ENCODE measurements at regions not wholly inside any gene's neighbourhood (a gene's known extent, or its start where the extent isn't known, plus 50 kb on each side); places are given as distances from the start of the nearest gene placed in this dataset.

DNA sequence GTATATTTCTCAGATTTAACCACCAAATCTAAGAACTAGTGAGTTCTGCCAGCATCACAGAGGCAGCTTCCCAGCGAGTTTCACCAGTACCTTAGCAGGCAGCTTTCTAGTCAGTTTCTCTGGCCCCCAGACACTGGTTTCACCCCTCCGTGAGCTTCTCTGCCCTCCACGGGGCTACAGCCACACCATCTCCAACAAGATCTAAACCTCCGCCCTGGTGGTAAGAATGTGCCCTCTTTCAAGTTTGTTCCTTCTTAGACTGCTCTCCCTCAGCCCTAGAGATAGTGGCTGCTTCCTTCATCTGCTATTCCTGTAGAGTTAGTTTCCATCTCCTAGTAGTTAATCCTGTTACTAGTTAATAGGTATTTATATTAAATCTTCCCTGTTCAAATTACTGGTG is 60.5 kb upstream of the TAB3 start:
- DNase-seq = no peak

DNA sequence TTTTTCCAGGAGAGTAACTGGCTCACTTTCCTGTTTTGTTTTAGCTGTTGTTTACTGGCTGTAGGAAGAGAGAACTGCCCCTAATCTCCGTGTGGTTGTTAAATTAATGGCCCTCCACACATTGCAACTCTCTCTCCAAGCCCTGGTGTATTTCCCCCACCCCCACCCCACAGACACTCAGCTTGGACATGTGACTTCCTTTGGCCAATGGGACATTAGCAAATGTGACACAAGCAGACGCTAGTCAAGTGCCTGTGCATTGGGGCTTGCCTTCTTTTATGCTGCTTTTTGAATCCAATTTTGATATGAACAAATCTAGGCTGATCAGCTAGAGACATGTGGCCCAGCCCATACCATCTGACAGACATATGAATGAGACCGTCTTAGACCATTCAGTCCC is 59.6 kb upstream of the TAB3 start:
- no peak for DNase-seq

DNA sequence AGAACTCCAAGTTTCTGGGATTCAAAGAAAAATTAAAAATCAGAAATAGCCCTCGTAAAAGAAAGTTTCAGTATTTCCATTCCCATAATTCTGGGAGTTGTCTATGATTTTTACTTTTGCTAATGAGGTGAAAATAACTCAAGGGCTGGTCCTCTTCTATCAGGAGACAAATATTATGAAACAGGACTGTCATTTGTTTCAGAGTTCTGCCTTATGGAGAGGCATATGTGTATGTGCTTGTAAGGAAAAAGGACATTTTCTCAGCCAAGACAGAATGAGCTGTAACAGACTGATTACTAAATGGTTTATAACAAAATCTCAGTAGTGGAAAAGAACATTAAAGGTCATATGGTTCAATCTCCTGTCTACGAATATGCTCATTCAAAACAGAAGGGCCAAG is 59.0 kb upstream of the TAB3 start:
- DNase-seq = no peak

DNA sequence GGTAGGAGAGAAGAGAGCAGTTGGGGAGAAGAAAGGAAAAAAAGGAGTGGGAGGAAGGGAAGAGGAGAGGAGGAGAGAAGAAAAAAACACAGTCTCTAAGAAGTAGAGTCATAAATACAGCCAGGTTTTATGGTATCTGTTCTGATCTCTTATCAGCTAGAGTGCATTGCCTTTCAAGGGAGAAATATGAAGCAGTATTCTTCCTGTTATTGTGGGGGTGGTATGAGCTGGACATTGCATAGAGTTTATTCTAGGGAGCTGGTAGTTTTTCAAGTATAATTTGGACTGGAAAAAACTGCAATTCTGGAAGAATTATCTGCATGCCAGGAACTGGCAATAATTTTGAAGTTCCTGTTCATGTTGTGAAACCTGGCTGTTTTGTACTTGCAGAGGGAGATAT is 54.9 kb upstream of the TAB3 start:
- DNase-seq = no peak

DNA sequence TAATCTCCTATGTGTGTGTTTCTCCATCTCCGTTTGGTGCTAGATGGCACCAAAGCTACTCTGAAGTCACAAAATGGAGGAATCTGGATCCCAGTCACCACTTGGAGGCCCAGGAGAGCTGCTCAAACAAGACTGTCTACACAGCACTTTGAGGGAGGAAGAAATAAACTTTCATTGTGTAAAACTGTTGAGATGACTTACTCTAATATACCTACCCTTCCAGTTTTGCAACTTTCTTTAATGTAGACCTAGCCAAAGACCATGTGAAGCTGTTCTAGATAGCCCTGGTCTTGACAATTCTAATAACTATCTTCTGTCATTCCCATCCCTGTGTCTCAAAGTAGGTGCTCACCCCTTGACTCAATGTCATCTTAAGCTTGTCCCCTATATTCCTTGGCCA is 52.8 kb upstream of the TAB3 start:
- no peak for DNase-seq

DNA sequence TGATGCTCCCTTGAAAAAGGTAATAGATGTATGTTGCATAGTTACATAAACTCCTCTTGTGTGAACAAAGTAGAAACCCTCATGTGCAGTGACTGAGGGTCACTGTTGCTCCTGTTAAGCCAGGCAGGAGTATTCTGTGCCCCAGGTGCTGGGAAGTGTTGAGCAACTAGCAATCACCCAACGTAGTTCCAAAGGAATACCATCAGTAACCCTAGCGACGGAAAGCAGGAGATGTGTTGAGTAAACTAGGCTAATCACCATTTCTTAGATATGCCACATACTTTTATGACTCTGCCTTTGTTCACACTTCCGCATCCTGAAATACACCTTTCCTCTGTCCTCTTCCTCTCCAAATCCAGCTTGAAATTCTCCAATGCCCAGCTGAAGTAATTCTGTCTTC is 50.9 kb upstream of the TAB3 start:
- DNase-seq = no peak
